Activated CD4-positive, CD25-positive, alpha-beta regulatory T cell treated with anti-CD3 and anti-CD28 coated beads, Interleukin-2, amount 50 U/mL, for 16 hours (primary cell): ENCODE measurements at regions not wholly inside any gene's neighbourhood (a gene's known extent, or its start where the extent isn't known, plus 50 kb on each side); places are given as distances from the start of the nearest gene placed in this dataset.
"Not testable (repeated sequence)": the region's sequence is repeated elsewhere in the genome, so short reads cannot be mapped to it uniquely, and the experiment has no call there.

Source experiments
- DNase-seq: peaks from one replicate; pipeline ENCODE4 v3.0.0-alpha.2; 2020; ENCODE audit warnings: low read depth, low spot score

- DNase-seq, result no peak
These were observed 312.6 kb downstream of the ALDH8A1 start for GRCh38 chr6:134637282-134637681.

DNA sequence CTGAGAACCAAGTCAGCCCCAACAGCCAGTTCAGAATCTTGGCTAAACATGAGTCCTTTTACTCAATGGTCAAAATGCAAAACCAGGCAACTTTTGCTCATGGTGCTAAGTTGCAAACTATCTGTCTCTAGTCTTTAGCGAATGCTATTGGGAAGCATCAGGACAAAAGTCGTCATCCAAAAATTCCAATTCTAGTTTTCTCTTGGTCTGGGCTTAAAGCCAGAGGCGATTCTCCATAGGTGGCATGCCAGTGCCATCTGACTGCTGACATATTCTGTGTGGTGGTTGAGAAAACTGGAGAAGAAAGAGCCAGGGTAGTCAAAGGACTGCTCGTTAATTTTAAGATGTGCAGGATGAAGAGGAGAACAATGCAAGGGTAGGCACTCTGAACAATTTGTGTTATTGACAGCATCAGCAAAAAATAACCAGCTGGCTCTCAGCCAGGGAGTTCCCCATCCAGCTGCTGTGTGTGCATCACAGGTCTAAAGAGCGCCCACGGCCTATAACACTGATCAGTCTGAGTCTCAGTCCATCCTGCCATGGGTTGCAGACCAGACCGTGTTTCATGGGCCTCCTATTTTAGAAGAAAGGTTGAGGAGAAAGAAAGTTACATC lies 313.6 kb downstream of the ALDH8A1 start:
- no peak for DNase-seq

- DNase-seq, result no peak
These were observed 314.9 kb downstream of the ALDH8A1 start for GRCh38 chr6:134634966-134635365.

- DNase-seq, result no peak
These were observed 315.4 kb downstream of the ALDH8A1 start for GRCh38 chr6:134634466-134634865.

GRCh38 chr6:134632982-134633940 lies 315.3 kb upstream of the SGK1 start:
- not testable (repeated sequence) for DNase-seq

GRCh38 chr6:134632024-134632423 lies 314.1 kb upstream of the SGK1 start:
- DNase-seq, result no peak

GRCh38 chr6:134631398-134631924 lies 313.5 kb upstream of the SGK1 start:
- no peak for DNase-seq

- DNase-seq, result no peak
These were observed 312.7 kb upstream of the SGK1 start for GRCh38 chr6:134630508-134631121.

- DNase-seq, result no peak
These were observed 310.2 kb upstream of the SGK1 start for GRCh38 chr6:134628154-134628553.

- no peak for DNase-seq
These were observed 309.8 kb upstream of the SGK1 start for GRCh38 chr6:134627707-134628106.

DNA sequence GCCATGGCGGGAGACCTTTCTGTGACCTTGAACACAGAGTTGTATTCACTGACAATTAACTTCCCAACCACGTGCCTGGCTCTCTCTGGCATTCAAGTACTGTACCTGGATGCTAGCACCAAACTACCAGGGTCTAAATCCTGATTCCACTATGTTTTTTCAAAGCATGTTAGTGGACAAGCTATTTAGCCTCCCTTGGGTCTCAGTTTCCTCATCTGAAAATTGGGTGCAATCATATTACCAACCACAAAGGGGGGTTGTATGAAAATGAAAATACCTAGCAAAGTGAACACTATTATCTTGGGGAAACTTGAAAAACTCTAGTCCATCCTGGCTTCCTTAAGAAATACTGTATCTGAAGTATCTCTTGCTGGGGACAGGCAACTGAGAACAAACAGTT lies 308.7 kb upstream of the SGK1 start:
- DNase-seq, result no peak

DNA sequence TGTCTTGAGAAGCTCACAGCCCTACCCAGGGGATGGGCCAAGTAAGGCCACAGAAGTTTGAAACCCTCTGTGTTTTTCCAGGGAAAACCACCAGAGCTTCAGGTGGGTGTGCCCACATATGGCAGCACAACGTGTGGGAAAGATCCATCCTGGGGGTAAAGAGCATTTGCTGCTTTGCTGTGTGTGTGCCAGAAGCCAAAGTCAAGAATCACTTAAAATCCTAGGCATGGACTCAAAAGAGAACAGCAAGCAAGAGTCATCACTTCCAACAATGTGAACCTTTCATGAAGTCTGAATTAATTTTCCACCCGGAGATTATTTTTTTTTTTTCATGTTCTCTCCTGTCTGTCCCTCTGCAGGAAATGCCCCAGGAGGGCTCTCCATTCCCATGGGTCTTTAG lies 308.2 kb upstream of the SGK1 start:
- no peak for DNase-seq

DNA sequence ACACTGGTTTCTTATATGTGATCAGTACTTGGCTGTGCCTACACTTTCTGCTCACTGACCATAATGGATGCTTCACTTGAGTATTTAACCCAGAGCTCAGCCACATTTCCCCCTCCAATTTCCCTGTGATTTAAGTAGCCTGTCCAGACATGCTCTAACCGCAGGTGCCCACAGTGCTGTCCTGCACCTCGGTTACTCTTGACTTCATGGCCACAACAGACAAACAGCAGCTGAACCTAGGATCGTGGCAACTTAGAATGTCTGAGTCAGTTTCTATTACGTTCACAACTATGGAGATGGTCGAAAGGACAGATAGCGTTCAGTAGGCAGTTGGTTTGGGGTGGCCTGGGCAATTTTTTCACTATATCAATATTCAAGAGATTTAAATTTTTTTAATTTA lies 306.9 kb upstream of the SGK1 start:
- DNase-seq, result no peak

GRCh38 chr6:134623401-134623800 lies 305.5 kb upstream of the SGK1 start:
- DNase-seq, result no peak

- DNase-seq, result no peak
These were observed 304.7 kb upstream of the SGK1 start for GRCh38 chr6:134622382-134623173.

- no peak for DNase-seq
These were observed 303.9 kb upstream of the SGK1 start for GRCh38 chr6:134621858-134622257.

DNA sequence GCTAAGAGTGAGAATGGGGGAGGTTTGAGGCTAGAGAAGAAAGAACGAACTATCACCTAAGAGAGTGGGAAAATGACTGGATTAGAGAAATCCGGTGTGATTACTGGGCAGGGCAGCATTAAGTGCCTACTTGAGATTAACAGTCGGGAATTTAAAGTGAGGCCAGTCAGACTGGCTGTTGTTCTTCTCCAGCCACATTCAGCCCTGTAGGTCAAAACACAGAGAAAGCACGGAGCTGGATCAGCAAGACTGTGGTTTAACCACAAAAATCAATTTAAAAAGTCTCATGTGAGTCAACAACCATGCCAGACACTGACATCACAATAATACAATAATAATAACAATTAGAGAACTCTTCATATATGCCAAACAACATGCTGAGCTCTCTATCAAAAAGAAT lies 301.9 kb upstream of the SGK1 start:
- no peak for DNase-seq

- no peak for DNase-seq
These were observed 301.2 kb upstream of the SGK1 start for GRCh38 chr6:134619077-134619476.

DNA sequence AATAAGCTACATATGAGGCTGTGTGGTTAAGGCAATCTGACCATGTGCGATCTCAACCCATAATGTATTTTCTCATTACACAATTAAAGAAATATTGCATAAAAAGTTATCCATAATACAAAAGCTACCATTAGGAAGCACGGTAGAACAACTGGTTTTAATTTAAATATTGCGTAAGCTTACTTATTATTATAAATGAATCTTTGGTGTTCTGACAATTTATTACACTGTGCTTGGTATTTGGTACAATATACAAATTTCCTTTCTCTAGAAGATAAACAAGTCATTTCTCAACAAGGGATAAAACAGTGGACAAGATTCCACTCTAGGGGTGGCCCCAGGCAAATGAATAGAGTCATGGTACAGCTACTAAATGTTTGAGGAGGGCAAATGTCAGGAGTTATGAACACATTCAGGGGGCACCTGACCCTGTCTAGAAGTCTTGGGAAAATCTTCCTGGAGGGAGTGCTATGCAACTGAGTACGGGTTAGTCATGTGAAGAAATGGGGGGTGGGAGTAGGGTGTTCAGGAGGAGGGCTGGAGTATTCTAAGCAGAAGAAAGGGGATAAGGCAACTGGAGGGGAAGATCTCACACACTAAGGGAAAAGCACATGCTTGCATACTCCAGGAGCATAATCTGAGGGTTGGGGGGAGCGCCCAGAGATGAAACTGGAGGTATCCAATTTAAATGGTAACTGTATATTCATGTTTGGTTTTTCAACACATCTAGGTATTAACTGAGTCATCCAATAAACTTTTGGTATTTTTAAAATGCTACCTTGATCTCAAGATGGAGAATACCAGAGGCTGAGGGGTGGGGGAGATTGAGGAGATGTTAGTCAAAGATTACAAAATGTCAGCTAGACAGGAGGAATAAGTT lies 296.9 kb upstream of the SGK1 start:
- no peak for DNase-seq

DNA sequence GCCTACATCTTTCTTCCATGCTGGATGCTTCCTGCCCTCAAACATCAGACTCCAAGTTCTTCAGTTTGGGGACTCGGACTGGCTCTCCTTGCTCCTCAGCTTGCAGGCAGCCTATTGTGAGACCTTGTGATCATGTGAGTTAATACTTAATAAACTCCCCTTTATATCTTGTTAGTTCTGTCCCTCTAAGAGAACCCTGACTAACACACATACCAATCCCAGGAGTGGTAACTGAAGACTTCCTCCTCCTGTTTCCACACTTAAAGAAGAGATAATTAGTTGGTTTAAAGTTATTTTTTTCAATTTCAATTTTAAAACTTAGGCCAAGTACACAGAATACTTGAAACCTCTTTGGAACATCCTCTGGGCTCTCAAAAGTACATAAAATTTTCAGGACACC lies 294.2 kb upstream of the SGK1 start:
- DNase-seq, result not testable (repeated sequence)

DNA sequence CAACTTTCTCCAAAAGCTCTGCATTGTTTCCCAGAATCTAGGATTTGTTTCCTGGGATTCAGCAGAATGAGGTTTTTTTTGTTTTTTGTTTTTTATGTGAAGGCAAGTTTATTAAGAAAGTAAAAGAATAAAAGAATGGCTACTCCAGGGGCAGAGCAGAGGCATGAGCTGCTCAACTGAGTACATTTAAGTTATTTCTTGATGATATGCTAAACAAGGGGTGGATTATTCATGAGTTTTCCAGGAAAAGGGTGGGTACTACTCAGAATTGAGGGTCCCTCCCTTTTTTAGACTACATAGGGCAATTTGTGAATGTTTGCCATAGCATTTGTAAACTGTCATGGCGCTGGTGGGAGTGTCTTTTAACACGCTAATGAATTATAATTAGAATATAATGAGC lies 292.5 kb upstream of the SGK1 start:
- no peak for DNase-seq
